ENCODE measurements at regions not wholly inside any gene's neighbourhood (a gene's known extent, or its start where the extent isn't known, plus 50 kb on each side); places are given as distances from the start of the nearest gene placed in this dataset.

- TF ChIP-seq REST (IDR thresholded peaks at IDR 0.05; ENCODE audit: insufficient read depth in 1 of 2, low read depth in 2 of 2, low read length in 2 of 2): no peak
- no peak for TF ChIP-seq POLR2AphosphoS5 (IDR thresholded peaks at IDR 0.05; ENCODE audit: low read depth, low read length)
- no peak for TF ChIP-seq TAF1 (IDR thresholded peaks at IDR 0.05; ENCODE audit: borderline replicate concordance, insufficient read depth, low read length)
- TF ChIP-seq SIN3A (IDR thresholded peaks at IDR 0.05; ENCODE audit: borderline replicate concordance, insufficient read depth, low read length): no peak
- no peak for TF ChIP-seq FOXP2 (optimal IDR thresholded peaks at IDR 0.05; ENCODE audit: borderline replicate concordance, extremely low read depth, extremely low read length, insufficient read depth)
Observed at GRCh38 chr9:22373636-22374035, 73.0 kb upstream of the DMRTA1 start.

Data from PFSK-1 (cell line).